Astrocyte (in vitro differentiated cells and primary cell): ENCODE measurements at regions not wholly inside any gene's neighbourhood (a gene's known extent, or its start where the extent isn't known, plus 50 kb on each side); places are given as distances from the start of the nearest gene placed in this dataset.

Experiments used
- DNase-seq: peaks from one replicate; pipeline ENCODE4 v3.0.0-alpha.2; 2010; ENCODE audit warnings: low read depth
- FAIRE-seq: peaks from 2 replicates; lab custom pipeline; 2011; peaks lifted over from hg19 to GRCh38; lab: Jason Lieb, UNC
- H2AFZ ChIP-seq: 2 replicates; pipeline ENCODE4 v1.6.0; 2012; ENCODE audit warnings: low read depth, low read length, inconsistent platforms
- H3K27ac ChIP-seq: 2 replicates; pipeline ENCODE4 v1.5.1; 2011; ENCODE audit warnings: low read depth, low read length, inconsistent platforms
- H3K27me3 ChIP-seq: 2 replicates; pipeline ENCODE4 v1.6.0; 2011; ENCODE audit warnings: low read length, inconsistent platforms; ENCODE audit not compliant: insufficient read depth
- H3K36me3 ChIP-seq: 2 replicates; pipeline ENCODE4 v1.5.1; 2011; ENCODE audit warnings: low read length, inconsistent platforms; ENCODE audit not compliant: insufficient read depth
- H3K4me1 ChIP-seq: 2 replicates; pipeline ENCODE4 v1.5.1; 2011; ENCODE audit warnings: low read length, inconsistent platforms; ENCODE audit not compliant: insufficient read depth
- H3K4me2 ChIP-seq: 2 replicates; pipeline ENCODE4 v1.6.0; 2012; ENCODE audit warnings: low read length, inconsistent platforms
- H3K4me3 ChIP-seq: 2 replicates; pipeline ENCODE4 v1.5.1; 2011; ENCODE audit warnings: low read depth, mild to moderate bottlenecking, low read length, inconsistent platforms; ENCODE audit not compliant: insufficient read depth
- H3K79me2 ChIP-seq: 2 replicates; pipeline ENCODE4 v1.6.0; 2012; ENCODE audit warnings: mild to moderate bottlenecking, low read length, inconsistent platforms; ENCODE audit not compliant: insufficient read depth
- H3K9ac ChIP-seq: 2 replicates; pipeline ENCODE4 v1.6.0; 2012; ENCODE audit warnings: mild to moderate bottlenecking, low read length, inconsistent platforms
- H3K9me3 ChIP-seq: 2 replicates; pipeline ENCODE4 v1.5.1; 2012; ENCODE audit warnings: low read depth, mild to moderate bottlenecking, low read length, inconsistent platforms; ENCODE audit not compliant: insufficient read depth
- H4K20me1 ChIP-seq: 2 replicates; pipeline ENCODE4 v1.6.0; 2012; ENCODE audit warnings: low read length, inconsistent platforms; ENCODE audit not compliant: insufficient read depth
- H3K27ac Mint-ChIP-seq: one replicate; pipeline ENCODE4 v1.8.0; 2021; ENCODE audit warnings: mild to moderate bottlenecking, mixed read lengths; ENCODE audit not compliant: unreplicated experiment
- H3K27me3 Mint-ChIP-seq: one replicate; pipeline ENCODE4 v1.8.0; 2021; ENCODE audit warnings: low read depth, mixed read lengths; ENCODE audit not compliant: unreplicated experiment
- H3K36me3 Mint-ChIP-seq: one replicate; pipeline ENCODE4 v1.8.0; 2021; ENCODE audit warnings: low read depth, mixed read lengths; ENCODE audit not compliant: unreplicated experiment
- H3K4me1 Mint-ChIP-seq: one replicate; pipeline ENCODE4 v1.8.0; 2021; ENCODE audit warnings: low read depth, mixed read lengths; ENCODE audit not compliant: unreplicated experiment
- H3K4me3 Mint-ChIP-seq: one replicate; pipeline ENCODE4 v1.8.0; 2021; ENCODE audit warnings: mild to moderate bottlenecking, moderate library complexity, mixed read lengths; ENCODE audit not compliant: unreplicated experiment
- H3K9me3 Mint-ChIP-seq: one replicate; pipeline ENCODE4 v1.8.0; 2021; ENCODE audit warnings: mild to moderate bottlenecking, mixed read lengths; ENCODE audit not compliant: unreplicated experiment
- CTCF ChIP-seq: IDR thresholded peaks from 2 replicates; pipeline ENCODE4 v1.5.1; 2011; ENCODE audit warnings: low read depth, mild to moderate bottlenecking, inconsistent platforms, low read length, moderate library complexity; ENCODE audit not compliant: insufficient read depth
- EZH2 ChIP-seq: IDR thresholded peaks from 2 replicates; pipeline ENCODE4 v1.6.1; 2012; ENCODE audit warnings: mild to moderate bottlenecking, low read length, inconsistent platforms; ENCODE audit not compliant: insufficient read depth

- DNase-seq = no peak
- no peaks in the 10 kb centered on the region for H3K36me3 ChIP-seq
These were observed 356.1 kb upstream of the ZFHX3 start for GRCh38 chr16:73404001-73404400.

GRCh38 chr16:73403291-73403690, 355.4 kb upstream of the ZFHX3 start:
- no peaks in the 10 kb centered on the region for H3K36me3 Mint-ChIP-seq
- H3K4me1 Mint-ChIP-seq = no peaks in the 10 kb centered on the region
- no peak overlapping the region for H2AFZ ChIP-seq
- DNase-seq = no peak
- H3K27ac ChIP-seq = no peak overlapping the region
- H3K4me3 ChIP-seq = no peak overlapping the region
- no peak overlapping the region for H3K4me3 Mint-ChIP-seq
- H3K79me2 ChIP-seq = no peaks in the 10 kb centered on the region
- H3K36me3 ChIP-seq = no peaks in the 10 kb centered on the region
- peaks cover 13% of the 10 kb centered on the region for H3K27me3 Mint-ChIP-seq
- H3K4me2 ChIP-seq = no peak overlapping the region
- H3K4me1 ChIP-seq = no peaks in the 10 kb centered on the region
- no peaks in the 10 kb centered on the region for H4K20me1 ChIP-seq
- TF ChIP-seq EZH2 = no peak
- H3K9me3 ChIP-seq = no peaks in the 10 kb centered on the region
- no peak for FAIRE-seq
- peaks cover 3% of the 10 kb centered on the region for H3K27me3 ChIP-seq
- H3K9ac ChIP-seq = no peak overlapping the region
- H3K27ac Mint-ChIP-seq = no peak overlapping the region
- H3K9me3 Mint-ChIP-seq = peaks cover 3% of the 10 kb centered on the region

More at GRCh38 chr16:73404001-73404400, 356.1 kb upstream of the ZFHX3 start:
- H4K20me1 ChIP-seq = no peaks in the 10 kb centered on the region
- H2AFZ ChIP-seq = no peak overlapping the region
- Mint-ChIP-seq H3K27ac (no peak overlapping the region), H3K4me3 (no peak overlapping the region), H3K4me1 (no peaks in the 10 kb centered on the region), H3K36me3 (no peaks in the 10 kb centered on the region), H3K9me3 (peaks cover 3% of the 10 kb centered on the region), H3K27me3 (peaks cover 18% of the 10 kb centered on the region)
- H3K4me3 ChIP-seq = no peak overlapping the region
- H3K79me2 ChIP-seq = no peaks in the 10 kb centered on the region
- H3K9ac ChIP-seq = no peak overlapping the region
- no peak for TF ChIP-seq EZH2
- TF ChIP-seq CTCF = no peak
- peaks cover 3% of the 10 kb centered on the region for H3K27me3 ChIP-seq
- no peak overlapping the region for H3K27ac ChIP-seq
- no peak for FAIRE-seq
- H3K4me1 ChIP-seq = no peaks in the 10 kb centered on the region
- no peak overlapping the region for H3K4me2 ChIP-seq
- H3K9me3 ChIP-seq = no peaks in the 10 kb centered on the region

GRCh38 chr16:73400951-73401350, 353.0 kb upstream of the ZFHX3 start:
- H3K9ac ChIP-seq = no peak overlapping the region
- FAIRE-seq = no peak
- no peaks in the 10 kb centered on the region for H3K36me3 Mint-ChIP-seq
- no peak overlapping the region for H3K27ac Mint-ChIP-seq
- no peak overlapping the region for H2AFZ ChIP-seq
- H3K9me3 Mint-ChIP-seq = peaks cover 3% of the 10 kb centered on the region
- no peaks in the 10 kb centered on the region for H3K79me2 ChIP-seq
- no peaks in the 10 kb centered on the region for H3K36me3 ChIP-seq
- DNase-seq = no peak
- H3K4me2 ChIP-seq = no peak overlapping the region
- no peaks in the 10 kb centered on the region for H3K4me1 Mint-ChIP-seq
- no peak overlapping the region for H3K4me3 Mint-ChIP-seq
- no peaks in the 10 kb centered on the region for H3K4me1 ChIP-seq
- no peaks in the 10 kb centered on the region for H4K20me1 ChIP-seq
- H3K27me3 ChIP-seq = peaks cover 3% of the 10 kb centered on the region
- peaks cover 3% of the 10 kb centered on the region for H3K27me3 Mint-ChIP-seq
- TF ChIP-seq CTCF = no peak
- TF ChIP-seq EZH2 = no peak
- H3K9me3 ChIP-seq = no peaks in the 10 kb centered on the region
- no peak overlapping the region for H3K27ac ChIP-seq
- no peak overlapping the region for H3K4me3 ChIP-seq
